GM18508 (cell line): ENCODE measurements at regions not wholly inside any gene's neighbourhood (a gene's known extent, or its start where the extent isn't known, plus 50 kb on each side); places are given as distances from the start of the nearest gene placed in this dataset.
"Not testable (repeated sequence)": the region's sequence is repeated elsewhere in the genome, so short reads cannot be mapped to it uniquely, and the experiment has no call there.

Source experiments
- ATAC-seq: cut with Tn5 transposase; IDR thresholded peaks from one replicate; pipeline ENCODE4 v1.9.1; 2021; ENCODE audit warnings: moderate number of reproducible peaks; ENCODE audit not compliant: insufficient read depth, unreplicated experiment

DNA sequence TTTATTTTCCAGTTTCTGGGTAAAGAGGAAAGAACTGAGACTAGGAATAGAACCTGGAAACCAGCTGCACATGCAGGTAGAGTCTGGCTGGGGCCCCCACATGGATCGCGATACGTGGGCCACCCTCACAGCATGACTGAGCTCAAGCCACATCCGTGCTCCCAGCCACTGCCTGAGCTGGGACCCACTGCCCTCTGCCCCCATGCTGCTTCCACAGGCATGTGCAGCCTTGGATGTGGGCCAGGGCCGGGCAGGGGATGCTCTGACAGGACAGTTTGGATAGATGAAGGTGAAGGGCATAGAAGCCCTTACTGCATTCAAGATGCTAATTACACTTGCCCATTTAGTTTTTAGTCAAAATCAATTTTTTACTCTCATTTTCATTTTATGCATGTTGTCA, 321.2 kb downstream of the DCDC2C start:
- ATAC-seq, result no peak

DNA sequence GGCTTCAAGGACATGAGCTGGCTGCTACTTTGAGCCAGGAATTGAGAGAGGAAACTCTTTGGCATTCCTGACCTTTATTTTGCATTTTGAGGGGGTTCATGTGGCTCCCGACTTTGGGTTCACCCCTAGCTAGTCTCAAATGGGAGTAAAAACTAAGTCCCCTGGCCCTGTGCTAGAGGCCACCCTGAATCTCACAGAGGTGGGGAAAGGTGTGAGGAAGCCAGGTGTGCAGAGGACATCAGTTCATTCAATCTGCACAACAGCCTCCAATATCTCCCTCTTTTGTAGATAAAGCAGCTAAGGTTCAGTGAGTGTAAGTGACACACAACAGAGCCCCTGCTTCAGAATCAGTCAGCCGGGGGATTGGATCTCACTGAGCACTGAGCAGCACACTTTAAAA, 325.7 kb downstream of the DCDC2C start:
- ATAC-seq, result no peak

DNA sequence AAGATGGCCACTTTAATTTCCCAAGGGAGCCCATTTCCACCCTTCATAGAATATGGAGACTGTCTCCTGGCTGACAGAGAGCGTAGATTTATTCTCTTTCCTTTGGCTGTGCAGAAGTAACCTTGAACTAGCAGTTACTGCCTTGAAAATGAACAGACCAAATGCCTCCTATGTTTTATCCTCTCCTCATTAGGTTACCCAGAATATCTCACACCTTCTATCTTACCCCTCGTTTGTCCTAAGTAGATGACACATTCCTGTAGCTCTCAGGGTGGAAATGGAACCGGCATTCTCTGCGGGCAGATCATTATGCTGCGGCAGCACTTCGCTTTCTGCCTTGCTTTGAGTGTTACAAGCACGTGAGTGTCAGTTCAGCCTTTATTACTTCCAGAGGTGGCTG, 336.5 kb downstream of the DCDC2C start:
- no peak for ATAC-seq

DNA sequence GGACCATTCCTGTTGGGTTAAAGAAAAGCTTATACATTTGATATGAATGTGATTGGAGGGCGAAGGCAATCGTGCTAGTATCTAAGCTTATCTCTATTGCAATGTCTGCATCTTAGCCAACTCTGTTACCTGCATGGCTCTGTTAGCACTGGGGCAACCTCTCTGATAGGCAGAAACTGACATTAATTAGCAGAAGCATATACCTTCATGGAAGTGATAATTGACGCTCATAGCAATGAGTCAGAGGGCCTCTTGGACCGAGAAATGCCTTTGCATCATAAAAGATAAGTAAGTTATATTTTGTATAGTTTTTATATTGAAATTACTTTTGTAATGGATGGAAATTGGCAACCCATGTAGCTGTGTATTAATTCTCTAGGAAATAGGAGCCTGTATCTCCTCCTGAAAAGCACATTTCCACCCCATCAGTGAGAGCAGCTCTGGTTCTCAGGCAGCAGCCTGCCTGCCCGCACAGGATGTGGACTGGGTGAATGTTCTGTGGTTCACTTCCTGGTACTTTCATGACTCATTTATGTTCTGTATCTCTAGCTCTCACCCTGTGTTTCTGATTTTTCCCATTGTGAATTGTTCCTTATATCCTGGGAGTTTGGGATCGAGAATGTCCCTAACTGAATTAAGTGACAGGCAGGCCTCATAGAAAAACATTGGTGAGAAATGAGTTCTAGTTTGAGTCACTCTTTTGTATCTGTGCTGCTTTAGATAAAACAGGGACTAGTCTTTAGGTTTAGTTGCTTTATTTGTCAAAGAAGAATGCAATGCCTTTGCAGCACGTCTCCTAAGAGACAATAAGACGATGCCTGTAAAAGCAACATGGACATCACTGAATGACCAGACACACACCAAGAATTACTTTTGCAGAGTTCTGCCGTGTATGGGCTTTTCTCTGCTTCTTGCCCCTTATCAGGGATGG, 344.9 kb downstream of the DCDC2C start:
- ATAC-seq, result peak; percentile 64

GRCh38 chr2:4049463-4049862, 346.1 kb downstream of the DCDC2C start:
- no peak for ATAC-seq

DNA sequence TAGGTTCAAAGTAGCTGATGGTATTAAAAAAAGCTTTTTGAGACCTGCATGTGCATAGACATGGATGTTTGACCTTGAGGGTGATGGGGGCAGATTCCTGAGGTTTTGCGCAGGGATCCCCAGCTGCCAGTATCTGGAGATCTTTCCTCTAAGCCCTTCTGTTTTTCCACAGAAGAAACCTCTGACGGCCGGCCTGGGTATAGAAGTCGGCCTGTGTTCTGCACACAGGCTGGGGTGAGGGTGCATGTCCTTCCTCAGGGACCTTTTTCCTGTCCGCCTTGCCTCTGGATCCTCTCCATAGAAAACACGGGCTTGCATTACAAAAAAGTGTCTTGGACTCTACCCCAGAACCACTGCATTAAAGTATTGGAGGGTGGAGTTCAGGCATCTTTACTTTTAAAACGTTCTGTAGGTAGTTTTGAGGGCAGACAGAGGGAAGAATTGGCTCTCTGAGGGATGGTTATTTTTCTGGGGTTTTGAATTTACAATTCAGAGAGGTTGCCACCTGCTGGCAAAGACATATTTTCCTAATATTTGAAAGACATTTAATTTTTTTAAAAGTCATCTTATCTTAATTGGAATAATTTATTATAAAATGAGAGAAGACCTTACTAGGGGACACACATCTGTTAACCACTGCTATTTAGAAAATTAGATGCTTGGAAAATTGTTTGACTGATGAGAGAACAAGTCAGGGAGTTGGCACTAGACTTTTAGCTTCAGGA, 350.6 kb downstream of the DCDC2C start:
- ATAC-seq, result no peak

DNA sequence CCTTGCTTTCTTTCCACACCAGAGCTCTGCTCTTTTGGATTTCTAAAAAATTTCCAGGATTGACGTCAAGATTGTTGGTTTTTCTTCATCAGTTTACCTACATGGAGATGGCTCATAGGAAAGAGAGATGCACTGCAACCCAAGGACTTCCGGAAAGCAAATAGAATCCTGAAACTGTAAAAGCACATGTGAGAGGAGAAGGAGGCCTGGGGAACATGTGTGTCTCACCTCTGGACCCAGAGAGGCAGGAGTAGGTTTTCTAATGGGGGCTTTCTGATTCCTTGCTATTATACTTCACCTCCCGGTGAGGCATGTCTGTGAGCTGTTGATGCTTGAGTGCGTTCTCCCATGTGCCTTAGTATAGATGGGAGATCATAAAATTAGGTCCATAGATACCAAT, 362.8 kb downstream of the DCDC2C start:
- no peak for ATAC-seq

GRCh38 chr2:4073026-4073569, 369.7 kb downstream of the DCDC2C start:
- no peak for ATAC-seq

DNA sequence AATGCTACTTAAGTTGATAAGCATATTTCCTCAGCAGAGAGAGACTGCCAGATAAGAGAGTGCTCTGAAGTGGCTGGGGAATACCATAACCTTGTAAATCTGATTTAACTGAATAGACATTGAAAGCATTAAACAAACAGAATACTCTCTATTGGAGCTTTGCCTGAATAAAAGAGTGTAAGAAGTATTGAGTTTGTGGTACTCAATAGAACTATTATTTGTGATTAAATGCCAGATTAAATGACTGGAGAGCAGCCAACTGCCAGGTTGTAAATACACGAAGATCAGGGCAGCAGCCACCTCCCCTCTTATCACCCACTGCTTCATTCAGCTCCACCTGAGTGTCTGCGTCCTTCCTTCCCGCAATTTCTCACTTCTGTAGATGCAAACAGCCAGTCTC, 373.6 kb downstream of the DCDC2C start:
- ATAC-seq, result no peak

- no peak for ATAC-seq
These were observed 381.8 kb downstream of the DCDC2C start for GRCh38 chr2:4085186-4085585.

- no peak for ATAC-seq
These were observed 387.6 kb downstream of the DCDC2C start for GRCh38 chr2:4090668-4091630.

DNA sequence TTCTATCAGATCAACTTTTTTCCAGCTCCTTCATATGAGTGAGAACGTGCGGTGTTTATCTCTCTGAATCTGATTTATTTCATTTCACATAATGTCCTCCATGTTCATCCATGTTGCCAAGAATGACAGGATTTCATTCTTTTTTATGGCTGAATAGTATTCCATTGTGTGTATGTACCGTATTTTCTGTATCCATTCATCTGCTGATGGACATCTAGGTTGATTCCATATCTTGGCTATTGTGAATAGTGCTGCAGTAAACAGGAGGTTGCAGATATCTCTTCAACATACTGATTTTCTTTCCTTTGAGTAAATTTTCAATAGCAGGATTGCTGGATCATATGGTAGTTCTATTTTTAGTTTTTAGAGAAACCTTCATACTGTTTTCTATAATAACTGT, 388.5 kb downstream of the DCDC2C start:
- ATAC-seq, result no peak

DNA sequence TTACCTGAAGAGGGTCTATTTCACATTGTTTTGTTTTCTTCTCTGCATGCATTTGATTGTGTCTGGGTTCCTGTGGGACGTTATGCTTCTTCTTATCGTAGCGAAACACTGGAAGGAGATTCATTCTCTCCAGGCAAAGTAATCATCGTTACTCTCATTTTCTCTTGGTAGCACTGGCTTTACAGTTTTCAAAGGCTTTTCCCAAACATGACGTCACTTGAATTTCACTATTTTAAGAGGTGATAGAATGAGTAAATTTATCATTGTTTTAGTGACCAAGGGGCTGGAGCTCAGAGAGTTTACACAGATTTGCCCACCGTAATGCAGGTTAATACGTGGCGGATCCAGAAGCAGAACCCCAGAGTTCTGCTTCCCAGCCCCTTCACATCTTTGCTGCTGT, 391.4 kb downstream of the DCDC2C start:
- no peak for ATAC-seq

GRCh38 chr2:4096978-4097766, 393.8 kb downstream of the DCDC2C start:
- no peak for ATAC-seq

GRCh38 chr2:4098137-4098536, 394.8 kb downstream of the DCDC2C start:
- ATAC-seq, result no peak

DNA sequence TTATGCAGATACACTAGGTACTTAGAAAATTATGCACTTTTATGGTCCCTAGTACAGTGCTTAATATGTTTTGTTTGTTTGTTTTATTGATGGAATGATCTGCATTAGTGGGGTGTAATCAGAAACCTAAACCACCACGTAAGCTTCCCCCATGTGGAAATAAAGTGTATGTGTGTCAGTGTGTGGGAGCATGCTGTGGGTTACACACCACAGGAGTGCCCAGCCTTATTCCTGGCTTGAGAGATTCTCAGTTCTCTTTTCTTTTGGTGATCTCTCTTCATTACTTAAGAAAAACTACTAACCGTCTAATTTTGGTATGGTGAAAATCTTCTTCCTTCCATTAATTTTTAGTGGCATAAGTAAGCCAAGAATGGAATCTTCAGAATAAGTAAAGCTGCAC, 398.6 kb downstream of the DCDC2C start:
- no peak for ATAC-seq

- no peak for ATAC-seq
These were observed 403.8 kb downstream of the DCDC2C start for GRCh38 chr2:4107179-4107578.

DNA sequence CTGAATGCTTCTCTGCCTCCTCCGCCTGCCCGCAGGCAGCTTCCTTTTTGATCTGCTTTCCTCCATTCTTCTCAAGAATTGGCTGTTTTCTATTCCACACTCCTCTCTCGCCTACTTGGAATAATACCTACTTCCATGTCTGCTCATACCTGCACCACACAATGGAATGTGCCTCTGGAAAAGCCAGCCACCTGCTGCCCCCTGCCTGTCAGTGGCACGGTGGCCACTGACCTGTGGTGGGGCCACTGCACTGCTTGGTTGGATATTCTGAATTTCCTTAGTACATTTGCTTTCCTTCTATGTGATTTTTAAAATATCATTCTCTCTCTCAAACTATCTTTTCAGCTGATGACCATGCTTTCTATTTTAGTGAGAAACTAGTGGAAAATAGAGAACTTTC, 406.9 kb downstream of the DCDC2C start:
- ATAC-seq, result no peak

GRCh38 chr2:4115435-4115834, 412.1 kb downstream of the DCDC2C start:
- ATAC-seq, result not testable (repeated sequence)
